Kidney (tissue), 13 donors: ENCODE measurements at regions not wholly inside any gene's neighbourhood (a gene's known extent, or its start where the extent isn't known, plus 50 kb on each side); places are given as distances from the start of the nearest gene placed in this dataset.

ENCODE experiments used
- DNase-seq, 5 donors: peaks; one replicate each; pipeline ENCODE4 v3.0.0-alpha.2; 2013 to 2020
- FAIRE-seq: peaks from 2 replicates; lab custom pipeline; 2012; peaks lifted over from hg19 to GRCh38; lab: Jason Lieb, UNC
- H3K27ac ChIP-seq, 2 donors: one replicate each; pipeline ENCODE4 v1.7.0; 2013; ENCODE audit warnings: low read depth in 2 of 2, low read length in 2 of 2, inconsistent platforms in 1 of 2
- H3K27me3 ChIP-seq: one replicate; pipeline ENCODE4 v1.7.1; 2013; ENCODE audit warnings: low read length, inconsistent platforms; ENCODE audit not compliant: control insufficient read depth, insufficient read depth
- H3K36me3 ChIP-seq, 3 donors: one replicate each; pipeline versions ENCODE4 v1.7.0 to v1.7.1; 2013; ENCODE audit warnings: low read length in 3 of 3, control low read depth in 1 of 3, inconsistent platforms in 1 of 3; ENCODE audit not compliant: insufficient read depth in 3 of 3, control insufficient read depth in 2 of 3
- H3K4me1 ChIP-seq, 3 donors: one replicate each; pipeline versions ENCODE4 v1.7.0 to v1.7.1; 2013; ENCODE audit warnings: low read length in 3 of 3, inconsistent platforms in 1 of 3, low read depth in 1 of 3; ENCODE audit not compliant: control insufficient read depth in 2 of 3, insufficient read depth in 2 of 3
- H3K4me3 ChIP-seq, 3 donors: one replicate each; pipeline versions ENCODE4 v1.7.0 to v1.8.1; 2013; ENCODE audit warnings: low read length in 3 of 3, control low read depth in 1 of 3, inconsistent platforms in 1 of 3
- H3K9ac ChIP-seq, 3 donors: one replicate each; pipeline versions ENCODE4 v1.7.0 to v1.7.1; 2013; ENCODE audit warnings: low read length in 3 of 3, control low read depth in 1 of 3, inconsistent platforms in 1 of 3
- H3K9me3 ChIP-seq, 3 donors: one replicate each; pipeline versions ENCODE4 v1.7.0 to v1.7.1; 2013; ENCODE audit warnings: low read length in 3 of 3, control low read depth in 1 of 3, inconsistent platforms in 1 of 3; ENCODE audit not compliant: control insufficient read depth in 2 of 3, insufficient read depth in 1 of 3
- CTCF ChIP-seq: IDR thresholded peaks from 3 replicates; pipeline ENCODE4 v1.5.1; 2012; ENCODE audit warnings: mild to moderate bottlenecking, moderate library complexity, borderline replicate concordance; ENCODE audit not compliant: insufficient read depth; ENCODE audit errors: extremely low read depth
- intact Hi-C: fragments of 100-400 bp; cut with DNase I; formaldehyde crosslinking; loops from one replicate; pipeline ENCODE4 v1.11.1; 2022
- donor health status: control.
- donor health status: control.
- donor health status: control.
- donor health status: control.
- donor health status: control.
- donor health status: DM: yes; HTN: yes; CAD: no.
- donor health status: Normal renal cell carcinoma (clear cell type).

DNA sequence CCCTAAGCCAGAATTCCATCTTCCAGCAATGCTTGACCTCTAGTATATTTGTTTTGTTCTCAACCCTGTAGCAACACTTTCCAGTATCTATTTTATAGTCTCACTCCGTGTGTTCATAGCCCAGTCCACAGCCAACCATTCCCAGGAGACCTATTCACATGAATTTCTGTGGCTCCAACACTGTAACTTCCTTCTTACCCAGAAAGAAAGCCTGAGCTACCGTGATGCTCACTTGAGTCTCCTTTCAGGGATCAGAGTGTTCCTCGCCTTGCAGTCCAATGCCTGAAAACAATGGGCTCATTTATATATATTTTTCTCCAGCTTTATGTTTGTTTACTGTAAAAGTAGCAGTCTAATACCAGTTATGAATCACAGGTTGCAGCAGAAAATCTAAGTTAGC, 645.0 kb upstream of the NOVA1 start:
- FAIRE-seq (no peak), DNase-seq (peak in 1 of 5 donors; percentile 48)
- intact Hi-C loops, result no loop called here
- Histone ChIP-seq H3K27me3 (no peaks in the 10 kb centered on the region), H3K9ac (no peak overlapping the region), H3K4me3 (no peak overlapping the region), H3K9me3 (no peaks in the 10 kb centered on the region), H3K4me1 (no peaks in the 10 kb centered on the region), H3K36me3 (no peaks in the 10 kb centered on the region), H3K27ac (no peak overlapping the region)
- TF ChIP-seq CTCF, result no peak

GRCh38 chr14:27243365-27243764, 645.5 kb upstream of the NOVA1 start:
- no peak overlapping the region for H3K27ac ChIP-seq
- intact Hi-C loops, result no loop called here
- FAIRE-seq (no peak), DNase-seq (no peak)
- no peaks in the 10 kb centered on the region for H3K27me3 ChIP-seq
- H3K4me3 ChIP-seq, result no peak overlapping the region
- TF ChIP-seq CTCF, result no peak
- H3K9me3 ChIP-seq, result no peaks in the 10 kb centered on the region
- no peaks in the 10 kb centered on the region for H3K36me3 ChIP-seq
- no peak overlapping the region for H3K9ac ChIP-seq
- H3K4me1 ChIP-seq, result no peaks in the 10 kb centered on the region

DNA sequence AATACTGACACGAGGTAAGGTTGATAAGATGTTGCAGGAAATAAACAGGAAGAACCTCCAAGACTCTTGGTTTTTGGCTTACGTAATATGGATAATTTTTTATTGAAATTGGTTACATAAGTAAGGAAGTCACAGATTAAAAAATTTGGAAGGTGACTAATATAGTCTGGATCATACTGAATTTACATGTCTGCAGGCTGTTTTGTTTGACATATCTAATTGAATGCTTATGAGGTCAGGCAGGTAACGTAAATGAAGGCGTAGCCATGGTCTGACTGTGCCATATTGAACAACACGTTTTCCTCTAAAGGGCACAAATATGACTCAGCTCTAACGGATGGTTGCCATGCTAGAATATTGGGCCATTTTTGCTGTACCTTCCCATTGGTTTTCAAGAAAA, 648.1 kb upstream of the NOVA1 start:
- no peak for DNase-seq

More for the DNA sequence above, 648.1 kb upstream of the NOVA1 start:
- no peaks in the 10 kb centered on the region for H3K36me3 ChIP-seq
- no peak overlapping the region for H3K9ac ChIP-seq
- H3K27me3 ChIP-seq, result no peaks in the 10 kb centered on the region
- no peak overlapping the region for H3K27ac ChIP-seq
- intact Hi-C loops, result no loop called here
- H3K9me3 ChIP-seq, result no peaks in the 10 kb centered on the region
- no peak for TF ChIP-seq CTCF
- no peaks in the 10 kb centered on the region for H3K4me1 ChIP-seq
- H3K4me3 ChIP-seq, result no peak overlapping the region
- no peak for FAIRE-seq
